Panc1 (cell line): ENCODE measurements at regions not wholly inside any gene's neighbourhood (a gene's known extent, or its start where the extent isn't known, plus 50 kb on each side); places are given as distances from the start of the nearest gene placed in this dataset.

Source experiments
- CTCF ChIP-seq: fragments of 450-650 bp; IDR thresholded peaks from 2 replicates; pipeline ENCODE4 v1.5.1; 2017; ENCODE audit warnings: mild to moderate bottlenecking
- REST ChIP-seq, 2 experiments: IDR thresholded peaks; 2 replicates each; pipeline ENCODE4 v1.6.1; 2011 to 2012; ENCODE audit warnings: low read depth in 2 of 2, control low read depth in 1 of 2, low read length in 1 of 2, mild to moderate bottlenecking in 1 of 2, moderate library complexity in 1 of 2; ENCODE audit not compliant: insufficient read depth in 1 of 2

GRCh38 chr10:64067859-64068258 is 546.7 kb downstream of the REEP3 start:
- TF ChIP-seq REST (IDR thresholded peaks at IDR 0.05; ENCODE audit: insufficient read depth in 1 of 2, low read depth in 2 of 2, low read length in 1 of 2) (no peak), CTCF (no peak)
